Right lobe of liver (tissue), 4 donors: ENCODE measurements at regions not wholly inside any gene's neighbourhood (a gene's known extent, or its start where the extent isn't known, plus 50 kb on each side); places are given as distances from the start of the nearest gene placed in this dataset.

ENCODE experiments used
- CTCF ChIP-seq, 4 donors: fragments of 200-600 bp in 3 of 4; fragments of 450-650 bp in 1 of 4; IDR thresholded peaks; one replicate each; pipeline versions ENCODE4 v1.5.1 to v1.8.0; 2016 to 2022; ENCODE audit warnings: antibody characterized with exemption in 4 of 4, mild to moderate bottlenecking in 2 of 4
- POLR2A ChIP-seq: fragments of 450-650 bp; IDR thresholded peaks from one replicate; pipeline ENCODE4 v1.6.1; 2017; ENCODE audit warnings: antibody characterized with exemption, mild to moderate bottlenecking
- donor health status: DM: no; HTN: no; CAD: no.
- donor health status: DM: no; HTN: no; CAD: no.
- donor health status: DM: no; HTN: yes; CAD: no.

GRCh38 chr21:27820342-27820741 is 853.5 kb upstream of the ADAMTS5 start:
- TF ChIP-seq CTCF (IDR thresholded peaks at IDR 0.05): no peak
- TF ChIP-seq POLR2A: no peak
